ENCODE measurements at regions not wholly inside any gene's neighbourhood (a gene's known extent, or its start where the extent isn't known, plus 50 kb on each side); places are given as distances from the start of the nearest gene placed in this dataset.

- DNase-seq (ENCODE audit: low spot score in 2 of 2) = no peak
- TF ChIP-seq CTCF (IDR thresholded peaks at IDR 0.05) = no peak
- Histone ChIP-seq H3K4me1 (no peaks in the 10 kb centered on the region), H3K27me3 (no peaks in the 10 kb centered on the region), H3K4me3 (no peak overlapping the region), H3K36me3 (no peaks in the 10 kb centered on the region), H3K27ac (no peak overlapping the region), H3K9me3 (no peaks in the 10 kb centered on the region)
- intact Hi-C loops (cut with DNase I) = no loop called here
These were observed 198.2 kb downstream of the ERMARD start for GRCh38 chr6:169949511-169950097.

GRCh38 chr6:169946971-169947370 lies 195.5 kb downstream of the ERMARD start:
- intact Hi-C loops (cut with DNase I) = no loop called here
- Histone ChIP-seq H3K4me1 (no peaks in the 10 kb centered on the region), H3K9me3 (peaks cover 0 to 4% of the 10 kb centered on the region in 2 donors), H3K27me3 (no peaks in the 10 kb centered on the region), H3K4me3 (no peak overlapping the region), H3K27ac (no peak overlapping the region), H3K36me3 (no peaks in the 10 kb centered on the region)
- no peak for DNase-seq (ENCODE audit: low spot score in 2 of 2)
- no peak for TF ChIP-seq CTCF (IDR thresholded peaks at IDR 0.05)

- Histone ChIP-seq H3K27ac (no peak overlapping the region), H3K9me3 (peaks cover 0 to 4% of the 10 kb centered on the region in 2 donors), H3K4me1 (no peaks in the 10 kb centered on the region), H3K4me3 (no peak overlapping the region), H3K27me3 (no peaks in the 10 kb centered on the region), H3K36me3 (no peaks in the 10 kb centered on the region)
- no peak for TF ChIP-seq CTCF (IDR thresholded peaks at IDR 0.05)
- intact Hi-C loops (cut with DNase I) = no loop called here
- DNase-seq (ENCODE audit: low spot score in 2 of 2) = no peak
These were observed 193.7 kb downstream of the ERMARD start for GRCh38 chr6:169945117-169945516.

- intact Hi-C loops (cut with DNase I) = no loop called here
- no peak for TF ChIP-seq CTCF (IDR thresholded peaks at IDR 0.05)
- H3K27ac ChIP-seq = no peak overlapping the region
- no peak overlapping the region for H3K4me3 ChIP-seq
- no peak for DNase-seq (ENCODE audit: low spot score in 2 of 2)
- H3K36me3 ChIP-seq = no peaks in the 10 kb centered on the region
- peaks cover 0 to 4% of the 10 kb centered on the region in 2 donors for H3K9me3 ChIP-seq
- H3K4me1 ChIP-seq = no peaks in the 10 kb centered on the region
- no peaks in the 10 kb centered on the region for H3K27me3 ChIP-seq
These were observed 193.0 kb downstream of the ERMARD start for GRCh38 chr6:169944415-169944814.

GRCh38 chr6:169944061-169944337 lies 192.6 kb downstream of the ERMARD start:
- no peak for TF ChIP-seq CTCF (IDR thresholded peaks at IDR 0.05)
- intact Hi-C loops (cut with DNase I) = no loop called here

More at GRCh38 chr6:169944061-169944337, 192.6 kb downstream of the ERMARD start:
- H3K4me3 ChIP-seq = no peak overlapping the region
- H3K4me1 ChIP-seq = no peaks in the 10 kb centered on the region
- DNase-seq (ENCODE audit: low spot score in 2 of 2) = no peak
- no peak overlapping the region for H3K27ac ChIP-seq
- no peaks in the 10 kb centered on the region for H3K36me3 ChIP-seq
- no peaks in the 10 kb centered on the region for H3K27me3 ChIP-seq
- peaks cover 0 to 4% of the 10 kb centered on the region in 2 donors for H3K9me3 ChIP-seq
